Left renal cortex interstitium (tissue), 4 donors: ENCODE measurements at regions not wholly inside any gene's neighbourhood (a gene's known extent, or its start where the extent isn't known, plus 50 kb on each side); places are given as distances from the start of the nearest gene placed in this dataset.
A peak's percentile ranks its signal among the peaks of the same experiment; 100 is the strongest.

Experiments used
- DNase-seq, 4 donors: peaks; one replicate each; pipeline ENCODE4 v3.0.0-alpha.2; 2013; ENCODE audit warnings: low read depth in 4 of 4, low spot score in 2 of 4, missing footprints in 1 of 4

- no peak for DNase-seq
Measured at GRCh38 chr1:47549532-47549931, 111.7 kb downstream of the FOXD2 start.

GRCh38 chr1:47550929-47551328 is 113.1 kb downstream of the FOXD2 start:
- DNase-seq = no peak

GRCh38 chr1:47551971-47552528 is 114.2 kb downstream of the FOXD2 start:
- no peak for DNase-seq

- no peak for DNase-seq
Measured at GRCh38 chr1:47554082-47554481, 116.2 kb downstream of the FOXD2 start.

- no peak for DNase-seq
Measured at GRCh38 chr1:47554901-47555300, 117.1 kb downstream of the FOXD2 start.

- DNase-seq = no peak
Measured at GRCh38 chr1:47555306-47555705, 117.5 kb downstream of the FOXD2 start.

- DNase-seq = peak in 1 of 4 donors; percentile 66
Measured at GRCh38 chr1:47555841-47556560, 118.2 kb downstream of the FOXD2 start.

GRCh38 chr1:47557066-47557465 is 119.2 kb downstream of the FOXD2 start:
- DNase-seq = no peak

- no peak for DNase-seq
Measured at GRCh38 chr1:47558601-47559593, 121.1 kb downstream of the FOXD2 start.

- no peak for DNase-seq
Measured at GRCh38 chr1:47559944-47560695, 122.3 kb downstream of the FOXD2 start.

GRCh38 chr1:47561523-47562007 is 123.7 kb downstream of the FOXD2 start:
- DNase-seq = no peak

- DNase-seq = no peak
Measured at GRCh38 chr1:47562147-47562546, 124.3 kb downstream of the FOXD2 start.

GRCh38 chr1:47562799-47563198 is 125.0 kb downstream of the FOXD2 start:
- no peak for DNase-seq

GRCh38 chr1:47563201-47563600 is 125.4 kb downstream of the FOXD2 start:
- DNase-seq = no peak

- no peak for DNase-seq
Measured at GRCh38 chr1:47564570-47564969, 126.7 kb downstream of the FOXD2 start.

GRCh38 chr1:47565092-47565491 is 127.2 kb downstream of the FOXD2 start:
- no peak for DNase-seq

- DNase-seq = no peak
Measured at GRCh38 chr1:47565676-47566075, 127.8 kb downstream of the FOXD2 start.

- no peak for DNase-seq
Measured at GRCh38 chr1:47568763-47569162, 130.9 kb downstream of the FOXD2 start.

- no peak for DNase-seq
Measured at GRCh38 chr1:47569261-47569660, 131.4 kb downstream of the FOXD2 start.

- peak in 1 of 4 donors; percentile 73 for DNase-seq
Measured at GRCh38 chr1:47569681-47570470, 132.0 kb downstream of the FOXD2 start.
